ENCODE measurements at regions not wholly inside any gene's neighbourhood (a gene's known extent, or its start where the extent isn't known, plus 50 kb on each side); places are given as distances from the start of the nearest gene placed in this dataset.

GRCh38 chr2:40034198-40034597 lies 255.1 kb upstream of the THUMPD2 start:
- Histone ChIP-seq H4K20me1 (ENCODE audit: insufficient read depth, low read length) (no peaks in the 10 kb centered on the region), H3K79me2 (ENCODE audit: insufficient read depth, low read length) (no peaks in the 10 kb centered on the region), H3K27me3 (ENCODE audit: control insufficient read depth in 1 of 2, insufficient read depth in 2 of 2, low read length in 2 of 2) (no peaks in the 10 kb centered on the region), H3K4me1 (ENCODE audit: insufficient read depth, low read length) (no peaks in the 10 kb centered on the region), H3K4me3 (replicated peaks in 1 of 3; ENCODE audit: insufficient read depth in 1 of 3, low read depth in 2 of 3, low read length in 3 of 3) (no peak overlapping the region), H3K27ac (ENCODE audit: extremely low read length, insufficient read depth, low read length) (no peak overlapping the region), H3K36me3 (replicated peaks in 1 of 2; ENCODE audit: control insufficient read depth in 1 of 2, insufficient read depth in 2 of 2, low read length in 2 of 2) (no peaks in the 10 kb centered on the region), H2AFZ (ENCODE audit: low read length) (no peak overlapping the region), H3K9ac (ENCODE audit: insufficient read depth, low read depth, low read length) (no peak overlapping the region), H3K4me2 (ENCODE audit: low read depth, low read length) (no peak overlapping the region), H3K9me3 (ENCODE audit: low read length) (peaks cover 16% of the 10 kb centered on the region)
- BruUV-seq (replicated peaks) = no TSS peak
- DNase-seq (ENCODE audit: low spot score) = no peak
- 0% methylated on average over 3 of the region's 3 CpGs for WGBS (ENCODE audit: low lambda C conversion rate)
- POLR2A ChIA-PET = no interaction called here
- FAIRE-seq = no peak
- intact Hi-C loops (cut with micrococcal nuclease; ENCODE audit: unreplicated experiment) = no loop called here
- ATAC-seq = no peak
- TF ChIP-seq ZNF317 (CRISPR knock-in tag; IDR thresholded peaks at IDR 0.05) (no peak), ZMAT3 (CRISPR knock-in tag; conservative IDR thresholded peaks at IDR 0.05) (no peak), ZKSCAN8 (CRISPR knock-in tag; IDR thresholded peaks at IDR 0.05; ENCODE audit: borderline replicate concordance) (no peak), SNAPC2 (CRISPR knock-in tag; IDR thresholded peaks at IDR 0.05) (no peak), JUN (CRISPR knock-in tag; IDR thresholded peaks at IDR 0.05) (no peak), ZNF430 (CRISPR knock-in tag; IDR thresholded peaks at IDR 0.05) (no peak), ZNF614 (CRISPR knock-in tag; IDR thresholded peaks at IDR 0.05; ENCODE audit: borderline replicate concordance) (no peak), ZNF574 (CRISPR knock-in tag; IDR thresholded peaks at IDR 0.05) (no peak), RXRA (CRISPR knock-in tag; IDR thresholded peaks at IDR 0.05) (no peak), HNF4G (IDR thresholded peaks at IDR 0.05; ENCODE audit: borderline replicate concordance, low read depth, low read length) (no peak), HNF4G (CRISPR knock-in tag; IDR thresholded peaks at IDR 0.05; ENCODE audit: borderline replicate concordance, low read depth) (no peak)
- in situ Hi-C loops (cut with HindIII; ENCODE audit: extremely low pct_ligation_motif_present, low pct_unique_long_range_greater_than_20kb) = no loop called here
- CTCF ChIA-PET (ENCODE audit: low intra/inter-chr PET ratio, low total read pairs) = no interaction called here

All from HepG2 (cell line).